HFF-Myc (cell line): ENCODE measurements at regions not wholly inside any gene's neighbourhood (a gene's known extent, or its start where the extent isn't known, plus 50 kb on each side); places are given as distances from the start of the nearest gene placed in this dataset.
"Not testable (repeated sequence)": the region's sequence is repeated elsewhere in the genome, so short reads cannot be mapped to it uniquely, and the experiment has no call there.

Experiments used
- DNase-seq: peaks from one replicate; pipeline ENCODE4 v3.0.0-alpha.2; 2011; ENCODE audit warnings: low read depth; ENCODE audit errors: extremely low read depth
- H3K4me3 ChIP-seq: replicated peaks from 2 replicates; pipeline ENCODE4 v1.5.1; 2011; ENCODE audit warnings: low read depth, mild to moderate bottlenecking, control low read depth, low read length
- TF ChIP-seq, protein P1 (sequence below): IDR thresholded peaks from 2 replicates; pipeline ENCODE4 v1.5.1; 2012; ENCODE audit warnings: mild to moderate bottlenecking, low read depth, low read length, control low read depth; ENCODE audit errors: missing control alignments

DNA sequence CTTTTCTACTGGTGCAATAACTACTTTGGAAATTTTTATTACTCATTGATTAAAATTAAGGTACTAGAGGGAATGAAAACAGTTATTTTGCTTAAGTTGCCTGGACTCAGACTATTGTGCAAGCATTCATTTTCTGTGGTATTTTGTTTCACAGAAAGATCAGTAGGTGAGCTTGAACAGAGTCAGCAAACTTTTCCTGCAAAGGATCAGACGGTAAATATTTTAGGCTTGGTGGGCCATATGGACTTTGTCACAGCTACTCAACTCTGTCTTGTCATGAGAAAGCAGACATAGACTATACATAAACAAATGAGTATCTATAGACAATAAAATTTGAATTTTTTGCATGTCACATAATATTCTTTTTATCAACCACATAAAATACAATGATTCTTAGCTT is 1036.4 kb downstream of the NR2F1-AS1 start:
- no peak for DNase-seq
- TF ChIP-seq, protein P1, sequence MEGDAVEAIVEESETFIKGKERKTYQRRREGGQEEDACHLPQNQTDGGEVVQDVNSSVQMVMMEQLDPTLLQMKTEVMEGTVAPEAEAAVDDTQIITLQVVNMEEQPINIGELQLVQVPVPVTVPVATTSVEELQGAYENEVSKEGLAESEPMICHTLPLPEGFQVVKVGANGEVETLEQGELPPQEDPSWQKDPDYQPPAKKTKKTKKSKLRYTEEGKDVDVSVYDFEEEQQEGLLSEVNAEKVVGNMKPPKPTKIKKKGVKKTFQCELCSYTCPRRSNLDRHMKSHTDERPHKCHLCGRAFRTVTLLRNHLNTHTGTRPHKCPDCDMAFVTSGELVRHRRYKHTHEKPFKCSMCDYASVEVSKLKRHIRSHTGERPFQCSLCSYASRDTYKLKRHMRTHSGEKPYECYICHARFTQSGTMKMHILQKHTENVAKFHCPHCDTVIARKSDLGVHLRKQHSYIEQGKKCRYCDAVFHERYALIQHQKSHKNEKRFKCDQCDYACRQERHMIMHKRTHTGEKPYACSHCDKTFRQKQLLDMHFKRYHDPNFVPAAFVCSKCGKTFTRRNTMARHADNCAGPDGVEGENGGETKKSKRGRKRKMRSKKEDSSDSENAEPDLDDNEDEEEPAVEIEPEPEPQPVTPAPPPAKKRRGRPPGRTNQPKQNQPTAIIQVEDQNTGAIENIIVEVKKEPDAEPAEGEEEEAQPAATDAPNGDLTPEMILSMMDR, result no peak
- H3K4me3 ChIP-seq, result no peak overlapping the region

DNA sequence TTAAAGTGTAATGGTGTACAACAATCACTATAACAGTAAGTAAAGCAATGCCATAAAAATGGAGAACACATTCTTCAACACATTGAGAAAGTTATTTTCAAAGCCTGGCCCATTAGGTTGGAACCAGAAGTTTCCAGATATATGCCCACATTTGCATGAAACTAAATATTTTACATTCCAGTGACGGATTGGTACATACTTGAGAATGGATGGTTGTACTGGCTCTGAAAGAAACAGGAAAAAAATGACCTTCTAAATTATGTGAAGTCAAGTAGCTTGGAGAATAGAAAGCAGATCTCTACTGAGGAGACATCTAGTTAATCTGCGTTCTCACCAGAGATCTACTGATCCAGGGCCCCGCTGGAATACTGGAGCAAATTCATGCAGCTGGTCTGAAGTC is 1037.0 kb downstream of the NR2F1-AS1 start:
- TF ChIP-seq, protein P1, result no peak
- no peak overlapping the region for H3K4me3 ChIP-seq

DNA sequence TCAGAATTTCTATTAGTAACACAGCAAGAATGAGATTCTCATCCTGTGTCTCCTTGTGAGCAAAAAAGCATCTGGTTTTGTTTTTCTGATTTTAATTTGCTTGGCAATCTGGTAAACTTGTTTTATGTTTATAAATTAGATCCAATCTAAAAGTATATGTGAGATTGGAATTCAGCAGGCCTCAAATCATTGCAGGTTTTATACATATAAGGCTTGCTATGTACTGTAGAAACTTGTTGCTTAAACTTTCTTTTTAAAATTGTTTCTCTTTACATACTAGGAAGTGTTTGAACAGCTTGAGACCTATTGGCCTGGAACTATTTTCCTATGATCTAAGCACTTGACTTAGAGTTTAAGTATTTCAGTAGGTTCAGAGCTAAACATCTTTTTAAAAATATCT is 1037.8 kb downstream of the NR2F1-AS1 start:
- TF ChIP-seq, protein P1, result no peak
- DNase-seq, result no peak
- H3K4me3 ChIP-seq, result no peak overlapping the region

More for the DNA sequence above, 1037.0 kb downstream of the NR2F1-AS1 start:
- DNase-seq, result no peak

DNA sequence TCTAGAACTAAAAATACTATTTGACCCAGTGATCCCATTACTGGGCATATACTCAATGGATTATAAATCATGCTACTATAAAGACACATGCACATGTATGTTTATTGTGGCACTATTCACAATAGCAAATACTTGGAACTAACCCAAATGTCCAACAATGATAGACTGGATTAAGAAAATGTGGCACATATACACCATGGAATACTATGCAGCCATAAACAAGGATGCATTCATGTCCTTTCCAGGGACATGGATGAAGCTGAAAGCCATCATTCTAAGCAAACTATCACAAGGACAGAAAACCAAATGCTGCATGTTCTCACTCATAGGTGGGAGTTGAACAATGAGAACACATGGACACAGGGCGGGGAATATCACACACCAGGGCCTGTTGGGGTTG is 1039.0 kb downstream of the NR2F1-AS1 start:
- DNase-seq, H3K4me3 ChIP-seq: not testable (repeated sequence)

DNA sequence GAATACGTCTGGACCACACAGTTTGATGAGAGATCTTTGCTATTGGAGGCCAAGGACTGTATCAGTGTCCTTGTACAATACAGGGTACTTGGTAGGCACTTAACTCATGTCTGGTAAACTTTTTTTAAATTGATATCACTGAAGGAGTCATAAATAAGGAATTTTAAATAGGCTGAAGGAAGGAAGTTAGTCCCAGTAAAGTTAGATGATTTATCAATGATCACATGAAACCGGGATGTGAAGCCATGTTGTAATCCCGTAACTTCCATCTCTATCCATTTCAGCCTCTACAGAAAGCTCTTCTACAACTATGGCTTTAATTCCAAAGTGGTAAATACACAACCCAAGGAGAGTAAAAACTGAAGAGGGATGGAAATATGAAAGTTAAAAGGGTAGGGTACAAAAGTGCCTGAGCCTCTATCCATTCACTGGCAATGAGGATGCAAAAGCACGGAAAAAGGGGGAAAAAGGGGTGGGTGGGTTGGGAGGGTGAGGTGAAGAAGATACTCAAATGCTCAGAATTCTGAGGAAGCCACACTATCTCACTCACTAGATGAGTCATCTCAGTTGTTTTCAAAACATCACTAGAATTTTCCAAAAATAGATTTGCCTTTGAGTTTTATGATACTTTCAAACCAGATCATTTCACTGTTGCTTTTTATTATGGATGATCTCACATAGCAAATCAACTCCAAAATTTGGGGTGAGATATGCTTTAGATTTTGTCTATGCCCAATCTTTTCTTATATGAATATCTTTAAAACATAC is 1053.5 kb downstream of the NR2F1-AS1 start:
- no peak for DNase-seq
- H3K4me3 ChIP-seq, result no peak overlapping the region
- TF ChIP-seq, protein P1, result no peak

DNA sequence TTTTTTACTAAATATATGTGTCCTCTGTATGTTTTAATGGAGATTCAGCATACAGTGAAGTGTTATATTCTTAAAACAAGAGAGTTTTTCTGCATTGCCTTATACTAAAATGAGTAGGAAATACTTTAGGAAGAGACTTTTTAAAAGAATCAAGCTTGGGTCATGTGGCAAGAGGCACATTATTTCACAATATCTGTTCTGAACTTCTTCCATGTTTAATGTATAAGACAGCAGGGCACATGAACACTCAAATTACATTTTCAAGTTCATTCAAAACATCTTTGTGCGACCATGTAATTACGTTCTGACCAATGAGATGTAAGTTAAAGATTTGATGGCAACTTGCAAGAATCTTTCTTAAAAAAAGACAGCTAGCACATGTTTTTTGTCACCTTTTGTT is 1055.9 kb downstream of the NR2F1-AS1 start:
- no peak overlapping the region for H3K4me3 ChIP-seq
- TF ChIP-seq, protein P1, result no peak
- DNase-seq, result no peak

DNA sequence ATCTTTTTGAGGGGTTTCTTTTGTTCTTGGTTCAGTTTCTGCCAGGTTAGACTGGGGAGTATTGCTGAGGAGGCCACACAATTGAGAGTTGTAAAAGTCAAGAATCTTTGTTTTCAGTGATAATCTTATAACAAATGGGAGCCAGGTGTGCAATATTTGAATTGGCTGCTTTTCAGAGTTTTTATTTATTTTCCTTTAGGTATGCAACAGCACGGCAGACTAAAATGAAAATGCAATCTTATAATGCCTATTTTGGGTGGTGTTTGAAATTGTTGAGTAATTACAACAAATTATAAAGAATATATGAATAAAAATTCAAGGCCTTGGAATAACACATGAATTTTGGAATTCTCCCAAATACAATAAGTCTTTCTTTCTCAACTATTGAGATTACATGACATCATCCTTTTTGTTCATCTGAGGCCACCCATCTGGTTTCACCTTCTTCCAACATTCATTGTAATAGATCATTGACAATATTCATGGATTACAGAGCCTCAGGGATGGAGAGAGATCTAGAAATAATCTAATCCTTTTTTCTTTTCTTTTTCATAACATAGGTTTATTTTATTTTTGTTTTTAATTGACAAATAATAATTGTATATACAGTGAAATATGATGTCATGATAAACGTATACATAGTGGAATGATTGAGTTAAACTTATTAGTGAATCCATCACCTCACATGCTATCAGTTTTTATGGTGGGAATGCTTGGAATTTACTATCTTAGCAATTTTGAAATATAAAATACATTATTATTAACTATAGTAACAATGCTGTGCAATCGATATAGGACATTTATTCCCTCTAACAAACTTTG is 1061.0 kb downstream of the NR2F1-AS1 start:
- TF ChIP-seq, protein P1, result no peak
- no peak for DNase-seq
- H3K4me3 ChIP-seq, result no peak overlapping the region
